ENCODE measurements at regions not wholly inside any gene's neighbourhood (a gene's known extent, or its start where the extent isn't known, plus 50 kb on each side); places are given as distances from the start of the nearest gene placed in this dataset.

DNA sequence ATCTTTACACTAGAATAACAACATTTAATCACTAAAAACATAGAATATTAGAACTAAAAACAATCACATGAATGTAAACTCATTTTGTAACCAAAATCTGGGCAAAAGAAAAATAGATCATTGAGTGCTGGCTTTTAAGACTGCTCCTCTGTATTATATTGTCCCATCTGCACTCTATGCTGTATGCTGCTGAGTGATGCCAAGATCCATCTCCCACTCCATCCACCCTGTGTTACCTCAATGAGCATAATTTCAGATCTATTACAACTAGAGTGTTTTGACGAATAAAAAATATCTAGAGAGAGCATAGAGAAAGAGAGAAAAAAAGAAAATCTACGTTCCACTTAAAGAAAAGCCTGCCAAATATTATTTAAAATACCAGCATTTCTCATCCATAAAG lies 1060.4 kb downstream of the ZPLD1 start:
- H3K4me3 ChIP-seq (ENCODE audit: low read depth, low read length), result no peak overlapping the region
- TF ChIP-seq, protein P1, sequence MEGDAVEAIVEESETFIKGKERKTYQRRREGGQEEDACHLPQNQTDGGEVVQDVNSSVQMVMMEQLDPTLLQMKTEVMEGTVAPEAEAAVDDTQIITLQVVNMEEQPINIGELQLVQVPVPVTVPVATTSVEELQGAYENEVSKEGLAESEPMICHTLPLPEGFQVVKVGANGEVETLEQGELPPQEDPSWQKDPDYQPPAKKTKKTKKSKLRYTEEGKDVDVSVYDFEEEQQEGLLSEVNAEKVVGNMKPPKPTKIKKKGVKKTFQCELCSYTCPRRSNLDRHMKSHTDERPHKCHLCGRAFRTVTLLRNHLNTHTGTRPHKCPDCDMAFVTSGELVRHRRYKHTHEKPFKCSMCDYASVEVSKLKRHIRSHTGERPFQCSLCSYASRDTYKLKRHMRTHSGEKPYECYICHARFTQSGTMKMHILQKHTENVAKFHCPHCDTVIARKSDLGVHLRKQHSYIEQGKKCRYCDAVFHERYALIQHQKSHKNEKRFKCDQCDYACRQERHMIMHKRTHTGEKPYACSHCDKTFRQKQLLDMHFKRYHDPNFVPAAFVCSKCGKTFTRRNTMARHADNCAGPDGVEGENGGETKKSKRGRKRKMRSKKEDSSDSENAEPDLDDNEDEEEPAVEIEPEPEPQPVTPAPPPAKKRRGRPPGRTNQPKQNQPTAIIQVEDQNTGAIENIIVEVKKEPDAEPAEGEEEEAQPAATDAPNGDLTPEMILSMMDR (conservative IDR thresholded peaks at IDR 0.05; ENCODE audit: low read depth, low read length), result no peak

DNA sequence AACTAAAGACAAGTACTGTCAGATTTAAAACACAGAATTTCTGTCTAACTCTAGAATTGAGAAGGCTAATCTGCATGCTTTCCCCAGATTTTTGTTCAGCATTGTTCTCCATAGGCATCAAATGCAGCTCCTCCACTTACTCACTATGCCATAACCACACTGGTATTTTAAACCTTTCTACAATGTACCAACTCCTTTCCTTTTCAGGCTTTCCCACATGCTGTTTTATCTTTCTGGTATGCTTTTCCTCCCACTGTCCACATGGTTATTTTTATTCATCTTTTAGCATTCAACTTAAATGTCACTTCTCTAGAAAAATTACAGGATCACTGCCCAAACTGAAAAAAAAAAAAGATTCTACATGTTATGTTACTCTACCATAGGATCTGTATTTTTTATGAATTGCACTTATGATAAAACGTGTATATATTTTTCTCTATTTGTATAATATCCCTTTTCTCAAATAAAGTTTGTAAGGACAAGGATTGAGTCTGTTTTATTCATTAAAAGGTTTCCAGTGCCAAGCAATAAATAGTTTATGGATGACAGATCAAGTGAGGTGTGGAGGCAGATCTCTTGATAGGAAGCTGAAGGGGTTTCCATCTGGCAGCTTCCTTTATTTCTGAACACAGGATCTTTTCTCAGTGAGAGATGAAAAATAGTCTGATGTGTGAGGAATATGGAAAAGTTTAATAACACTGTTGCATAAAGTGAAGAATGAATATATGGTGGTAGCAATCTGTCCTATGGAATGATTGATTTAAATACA lies 1064.5 kb downstream of the ZPLD1 start:
- TF ChIP-seq, protein P1 (conservative IDR thresholded peaks at IDR 0.05; ENCODE audit: low read depth, low read length), result no peak
- no peak overlapping the region for H3K4me3 ChIP-seq (ENCODE audit: low read depth, low read length)
- DNase-seq (ENCODE audit: low read depth), result peak; percentile 46

More for the DNA sequence above, 1060.4 kb downstream of the ZPLD1 start:
- DNase-seq (ENCODE audit: low read depth), result no peak

DNA sequence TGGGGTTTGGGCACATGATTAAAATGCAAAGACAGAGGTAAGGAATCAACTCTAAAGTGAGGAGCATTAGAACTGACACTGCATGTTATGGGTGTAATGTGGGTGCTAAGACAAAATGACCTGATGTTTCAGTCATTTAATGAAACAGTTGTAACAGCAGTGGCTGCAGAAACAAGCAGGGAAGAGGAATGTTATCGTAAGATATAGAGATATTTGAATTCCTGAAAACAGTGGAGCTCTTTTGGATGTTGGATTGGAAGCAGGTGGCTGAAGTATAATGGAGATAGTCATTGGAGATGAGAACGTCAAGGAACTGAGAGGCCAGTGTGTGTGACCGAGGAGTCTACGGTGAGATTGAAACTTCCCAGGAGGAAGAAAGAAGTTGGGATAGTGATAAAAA lies 1065.2 kb downstream of the ZPLD1 start:
- H3K4me3 ChIP-seq (ENCODE audit: low read depth, low read length), result no peak overlapping the region
- no peak for DNase-seq (ENCODE audit: low read depth)
- TF ChIP-seq, protein P1 (conservative IDR thresholded peaks at IDR 0.05; ENCODE audit: low read depth, low read length), result no peak

DNA sequence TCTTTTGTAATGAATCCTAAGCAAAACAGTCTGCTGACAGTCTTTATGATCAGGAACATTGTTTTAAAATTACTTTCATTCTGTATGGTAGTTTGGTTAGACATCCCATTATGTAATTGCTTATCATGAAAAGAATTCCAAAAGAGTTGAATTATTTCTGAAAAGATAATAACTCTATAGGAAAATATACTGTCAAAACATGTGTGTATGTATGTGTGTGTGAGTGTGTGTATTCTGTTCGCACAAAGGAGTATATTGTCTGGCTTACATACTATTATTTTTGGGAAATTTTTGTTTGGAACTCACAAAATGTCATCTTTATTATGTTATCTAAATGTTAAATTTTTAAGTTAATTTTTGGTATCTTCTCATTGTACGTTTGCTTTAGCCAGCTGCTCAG lies 1075.9 kb downstream of the ZPLD1 start:
- DNase-seq (ENCODE audit: low read depth), result no peak
- no peak overlapping the region for H3K4me3 ChIP-seq (ENCODE audit: low read depth, low read length)
- TF ChIP-seq, protein P1 (conservative IDR thresholded peaks at IDR 0.05; ENCODE audit: low read depth, low read length), result no peak

DNA sequence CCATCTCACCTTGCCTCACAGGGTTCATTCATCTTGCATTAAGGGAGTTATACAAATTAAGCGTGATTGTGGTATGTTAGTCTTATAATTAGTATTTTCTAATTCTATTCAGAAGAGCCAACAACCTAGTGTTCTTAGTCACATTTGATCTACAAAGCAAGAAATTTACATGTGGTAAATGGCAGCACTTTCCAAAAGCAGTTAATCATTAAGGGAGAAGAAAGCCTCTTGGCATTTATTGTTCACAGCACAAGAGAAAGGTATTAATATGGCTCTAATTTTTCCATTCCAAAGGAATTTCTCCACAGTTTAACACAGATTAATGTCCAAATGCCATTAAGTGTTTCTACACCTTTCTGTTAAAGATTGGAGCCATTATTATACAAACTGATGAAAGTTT lies 1077.1 kb downstream of the ZPLD1 start:
- no peak overlapping the region for H3K4me3 ChIP-seq (ENCODE audit: low read depth, low read length)
- TF ChIP-seq, protein P1 (conservative IDR thresholded peaks at IDR 0.05; ENCODE audit: low read depth, low read length), result no peak
- DNase-seq (ENCODE audit: low read depth), result no peak

DNA sequence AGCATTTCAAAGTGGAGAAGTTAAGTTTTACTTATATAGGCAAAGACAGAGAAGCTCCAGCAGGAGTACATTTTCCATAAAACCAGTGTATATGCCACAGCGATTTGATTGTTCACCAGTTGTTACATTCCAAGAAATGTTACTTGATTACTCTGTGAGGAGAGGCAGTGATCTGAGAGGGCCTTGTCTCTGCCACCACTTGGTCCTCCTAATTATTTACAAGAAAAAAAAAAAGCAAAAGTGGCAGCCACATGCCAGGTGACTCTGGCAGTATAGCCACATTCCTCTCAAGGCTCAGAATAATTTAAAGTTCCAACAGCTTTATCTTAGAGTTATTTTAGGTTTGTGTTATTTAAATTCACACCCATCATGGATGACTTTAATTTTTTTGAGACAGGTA lies 1077.8 kb downstream of the ZPLD1 start:
- TF ChIP-seq, protein P1 (conservative IDR thresholded peaks at IDR 0.05; ENCODE audit: low read depth, low read length), result no peak
- H3K4me3 ChIP-seq (ENCODE audit: low read depth, low read length), result no peak overlapping the region

DNA sequence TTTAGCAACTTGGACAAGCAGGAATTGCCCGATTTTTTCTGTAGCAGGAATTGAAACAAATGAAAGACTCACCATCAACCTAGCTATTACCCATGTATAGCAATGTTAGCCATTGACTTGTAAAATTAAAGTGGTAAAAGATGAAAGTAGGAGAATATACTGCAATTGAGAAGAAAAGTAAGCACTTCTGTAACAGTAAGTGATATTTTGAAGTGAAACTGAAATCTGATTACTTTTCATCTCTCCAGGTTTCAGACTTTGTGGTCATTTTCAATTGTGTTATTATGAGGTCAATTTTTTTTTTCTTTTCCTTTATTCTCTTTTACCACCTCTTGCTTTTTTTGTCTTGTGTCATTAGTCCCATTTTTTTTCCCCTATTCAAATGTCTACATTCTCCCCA lies 1078.2 kb downstream of the ZPLD1 start:
- TF ChIP-seq, protein P1 (conservative IDR thresholded peaks at IDR 0.05; ENCODE audit: low read depth, low read length), result no peak
- DNase-seq (ENCODE audit: low read depth), result no peak
- no peak overlapping the region for H3K4me3 ChIP-seq (ENCODE audit: low read depth, low read length)

More for the DNA sequence above, 1077.8 kb downstream of the ZPLD1 start:
- no peak for DNase-seq (ENCODE audit: low read depth)
